ENCODE measurements at regions not wholly inside any gene's neighbourhood (a gene's known extent, or its start where the extent isn't known, plus 50 kb on each side); places are given as distances from the start of the nearest gene placed in this dataset.

- TF ChIP-seq, protein P1, sequence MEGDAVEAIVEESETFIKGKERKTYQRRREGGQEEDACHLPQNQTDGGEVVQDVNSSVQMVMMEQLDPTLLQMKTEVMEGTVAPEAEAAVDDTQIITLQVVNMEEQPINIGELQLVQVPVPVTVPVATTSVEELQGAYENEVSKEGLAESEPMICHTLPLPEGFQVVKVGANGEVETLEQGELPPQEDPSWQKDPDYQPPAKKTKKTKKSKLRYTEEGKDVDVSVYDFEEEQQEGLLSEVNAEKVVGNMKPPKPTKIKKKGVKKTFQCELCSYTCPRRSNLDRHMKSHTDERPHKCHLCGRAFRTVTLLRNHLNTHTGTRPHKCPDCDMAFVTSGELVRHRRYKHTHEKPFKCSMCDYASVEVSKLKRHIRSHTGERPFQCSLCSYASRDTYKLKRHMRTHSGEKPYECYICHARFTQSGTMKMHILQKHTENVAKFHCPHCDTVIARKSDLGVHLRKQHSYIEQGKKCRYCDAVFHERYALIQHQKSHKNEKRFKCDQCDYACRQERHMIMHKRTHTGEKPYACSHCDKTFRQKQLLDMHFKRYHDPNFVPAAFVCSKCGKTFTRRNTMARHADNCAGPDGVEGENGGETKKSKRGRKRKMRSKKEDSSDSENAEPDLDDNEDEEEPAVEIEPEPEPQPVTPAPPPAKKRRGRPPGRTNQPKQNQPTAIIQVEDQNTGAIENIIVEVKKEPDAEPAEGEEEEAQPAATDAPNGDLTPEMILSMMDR (IDR thresholded peaks at IDR 0.05), result no peak
- no peak for TF ChIP-seq POLR2A (IDR thresholded peaks at IDR 0.05)
Observed at GRCh38 chr13:83333614-83334388, 548.5 kb downstream of the SLITRK1 start.
